Esophagus muscularis mucosa (tissue), 4 donors: ENCODE measurements at regions not wholly inside any gene's neighbourhood (a gene's known extent, or its start where the extent isn't known, plus 50 kb on each side); places are given as distances from the start of the nearest gene placed in this dataset.
A peak's percentile ranks its signal among the peaks of the same experiment; 100 is the strongest.

Source experiments
- EP300 ChIP-seq: sonication (generic); formaldehyde crosslinking; IDR thresholded peaks from one replicate; pipeline ENCODE4 v1.6.1; 2017; ENCODE audit warnings: antibody characterized with exemption
- POLR2A ChIP-seq: fragments of 450-650 bp; IDR thresholded peaks from one replicate; pipeline ENCODE4 v1.6.1; 2017; ENCODE audit warnings: antibody characterized with exemption, moderate library complexity, mild to moderate bottlenecking, low read depth
- POLR2AphosphoS5 ChIP-seq, 2 donors: sonication (generic); formaldehyde crosslinking; IDR thresholded peaks; one replicate each; pipeline ENCODE4 v1.6.1; 2017; ENCODE audit warnings: antibody characterized with exemption in 2 of 2
- TF ChIP-seq, protein P1 (sequence below), 3 experiments: fragments of 200-600 bp in 2 of 3; fragments of 450-650 bp in 1 of 3; sonication (generic) in 2 of 3; IDR thresholded peaks; one replicate each; pipeline ENCODE4 v1.5.1; 2017 to 2019; ENCODE audit warnings: antibody characterized with exemption in 3 of 3, mild to moderate bottlenecking in 2 of 3, moderate library complexity in 1 of 3

DNA sequence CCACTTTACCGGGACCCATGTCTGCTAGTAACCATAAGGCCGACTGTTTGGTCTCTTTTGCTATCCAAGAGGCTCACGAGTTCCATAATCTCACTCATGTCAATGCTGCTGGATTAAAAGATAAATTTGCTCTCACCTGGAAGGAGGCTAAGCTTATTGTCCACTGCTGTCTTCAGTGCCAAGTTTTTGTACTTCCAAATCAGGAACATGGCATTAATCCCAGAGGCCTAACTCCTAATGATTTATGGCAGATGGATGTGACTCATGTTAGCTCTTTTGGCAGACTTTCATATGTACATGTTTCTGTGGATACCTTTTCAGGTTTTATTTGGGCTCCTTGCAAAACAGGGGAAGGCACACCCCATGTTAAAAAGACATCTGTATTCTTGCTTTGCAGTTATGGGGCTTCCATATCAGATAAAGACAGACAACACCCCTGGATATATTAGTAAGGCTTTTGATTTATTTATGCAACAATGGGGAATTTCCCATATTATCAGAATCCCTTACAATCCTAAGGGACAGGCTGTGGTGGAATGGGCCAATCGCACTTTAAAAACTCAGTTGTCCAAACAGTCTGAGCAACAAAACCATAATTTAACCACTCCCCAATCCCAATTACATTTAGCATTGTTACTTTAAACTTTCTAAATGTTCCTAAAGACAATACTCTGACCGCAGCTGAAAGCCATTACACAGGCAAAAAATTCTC lies 162.7 kb downstream of the IER5 start:
- TF ChIP-seq, protein P1, sequence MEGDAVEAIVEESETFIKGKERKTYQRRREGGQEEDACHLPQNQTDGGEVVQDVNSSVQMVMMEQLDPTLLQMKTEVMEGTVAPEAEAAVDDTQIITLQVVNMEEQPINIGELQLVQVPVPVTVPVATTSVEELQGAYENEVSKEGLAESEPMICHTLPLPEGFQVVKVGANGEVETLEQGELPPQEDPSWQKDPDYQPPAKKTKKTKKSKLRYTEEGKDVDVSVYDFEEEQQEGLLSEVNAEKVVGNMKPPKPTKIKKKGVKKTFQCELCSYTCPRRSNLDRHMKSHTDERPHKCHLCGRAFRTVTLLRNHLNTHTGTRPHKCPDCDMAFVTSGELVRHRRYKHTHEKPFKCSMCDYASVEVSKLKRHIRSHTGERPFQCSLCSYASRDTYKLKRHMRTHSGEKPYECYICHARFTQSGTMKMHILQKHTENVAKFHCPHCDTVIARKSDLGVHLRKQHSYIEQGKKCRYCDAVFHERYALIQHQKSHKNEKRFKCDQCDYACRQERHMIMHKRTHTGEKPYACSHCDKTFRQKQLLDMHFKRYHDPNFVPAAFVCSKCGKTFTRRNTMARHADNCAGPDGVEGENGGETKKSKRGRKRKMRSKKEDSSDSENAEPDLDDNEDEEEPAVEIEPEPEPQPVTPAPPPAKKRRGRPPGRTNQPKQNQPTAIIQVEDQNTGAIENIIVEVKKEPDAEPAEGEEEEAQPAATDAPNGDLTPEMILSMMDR (IDR thresholded peaks at IDR 0.05) = no peak
- TF ChIP-seq EP300 (no peak), POLR2A (no peak), POLR2AphosphoS5 (IDR thresholded peaks at IDR 0.05) (peak in 1 of 2 donors; percentile 31)
